GM21515 (cell line): ENCODE measurements at regions not wholly inside any gene's neighbourhood (a gene's known extent, or its start where the extent isn't known, plus 50 kb on each side); places are given as distances from the start of the nearest gene placed in this dataset.

Experiments used
- ATAC-seq: cut with Tn5 transposase; IDR thresholded peaks from one replicate; pipeline ENCODE4 v1.9.1; 2021; ENCODE audit not compliant: unreplicated experiment

GRCh38 chr6:81484251-81484650, 268.2 kb downstream of the TENT5A start:
- no peak for ATAC-seq

DNA sequence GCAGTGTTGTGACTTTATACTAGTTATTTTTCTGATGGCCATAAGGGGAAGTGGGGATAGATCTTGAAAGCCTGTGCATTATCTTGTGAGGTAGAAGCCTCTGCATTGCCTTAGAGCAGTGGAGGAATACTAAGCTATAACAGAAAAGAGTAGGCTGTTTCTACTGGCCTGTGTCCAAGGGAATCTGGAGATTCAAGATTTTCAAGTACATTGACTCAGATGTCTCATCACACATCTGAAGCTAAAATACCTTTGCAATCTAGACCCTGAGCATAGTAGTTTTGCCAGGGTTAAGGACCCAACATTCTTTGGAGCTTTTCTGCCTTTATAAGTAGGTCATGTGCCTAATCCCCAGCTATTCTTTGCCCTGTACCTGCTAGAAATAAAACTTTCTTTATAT, 272.3 kb downstream of the TENT5A start:
- no peak for ATAC-seq

GRCh38 chr6:81476881-81477280, 275.6 kb downstream of the TENT5A start:
- no peak for ATAC-seq

DNA sequence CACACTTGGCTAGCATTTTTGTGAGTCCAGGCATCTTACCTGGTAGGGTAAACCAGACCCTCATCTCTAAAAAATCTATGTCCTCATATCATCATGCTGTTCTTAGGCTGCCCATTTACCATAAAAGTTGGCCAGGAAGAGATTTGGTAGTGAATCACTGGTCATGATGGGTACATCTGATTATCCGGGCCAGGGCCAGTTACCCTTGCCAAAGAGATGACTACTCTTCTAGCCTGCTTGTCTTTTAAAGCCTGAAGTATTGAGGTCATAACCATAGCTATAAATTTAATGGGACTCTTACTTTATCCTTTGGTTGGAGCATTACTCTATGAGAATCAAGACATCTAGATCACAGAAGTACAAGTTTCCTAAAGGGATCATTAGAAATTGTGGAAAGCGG, 276.8 kb downstream of the TENT5A start:
- no peak for ATAC-seq

- no peak for ATAC-seq
Observed at GRCh38 chr6:81465859-81466258, 286.6 kb downstream of the TENT5A start.

- no peak for ATAC-seq
Observed at GRCh38 chr6:81456416-81456815, 296.1 kb downstream of the TENT5A start.

- no peak for ATAC-seq
Observed at GRCh38 chr6:81455641-81456040, 296.8 kb downstream of the TENT5A start.

GRCh38 chr6:81451787-81452186, 300.7 kb downstream of the TENT5A start:
- no peak for ATAC-seq

- ATAC-seq: no peak
Observed at GRCh38 chr6:81450180-81450579, 302.3 kb downstream of the TENT5A start.

GRCh38 chr6:81446509-81446908, 306.0 kb downstream of the TENT5A start:
- no peak for ATAC-seq

- no peak for ATAC-seq
Observed at GRCh38 chr6:81439417-81439816, 313.1 kb downstream of the TENT5A start.

GRCh38 chr6:81436990-81437389, 315.5 kb downstream of the TENT5A start:
- no peak for ATAC-seq

DNA sequence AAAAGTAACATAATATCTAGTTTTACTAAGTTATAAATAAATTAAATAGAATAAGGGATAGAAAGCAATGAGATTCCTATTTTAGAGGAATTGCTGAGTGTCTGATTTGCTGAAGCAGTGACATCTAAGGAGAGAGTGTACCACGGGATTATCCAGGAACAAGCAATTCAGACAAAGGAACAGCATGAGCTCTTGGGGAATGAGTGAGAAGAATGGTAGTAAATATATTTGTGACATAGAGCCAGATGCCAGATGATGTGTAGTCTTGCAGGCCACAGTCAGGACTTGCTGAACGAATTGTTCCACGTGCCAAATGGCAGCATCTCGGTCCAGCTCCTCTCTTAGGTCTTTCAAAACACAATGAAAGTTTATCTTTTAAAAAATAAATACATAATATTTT, 339.2 kb downstream of the TENT5A start:
- ATAC-seq: no peak

- ATAC-seq: no peak
Observed at GRCh38 chr6:81401970-81402690, 350.4 kb downstream of the TENT5A start.

DNA sequence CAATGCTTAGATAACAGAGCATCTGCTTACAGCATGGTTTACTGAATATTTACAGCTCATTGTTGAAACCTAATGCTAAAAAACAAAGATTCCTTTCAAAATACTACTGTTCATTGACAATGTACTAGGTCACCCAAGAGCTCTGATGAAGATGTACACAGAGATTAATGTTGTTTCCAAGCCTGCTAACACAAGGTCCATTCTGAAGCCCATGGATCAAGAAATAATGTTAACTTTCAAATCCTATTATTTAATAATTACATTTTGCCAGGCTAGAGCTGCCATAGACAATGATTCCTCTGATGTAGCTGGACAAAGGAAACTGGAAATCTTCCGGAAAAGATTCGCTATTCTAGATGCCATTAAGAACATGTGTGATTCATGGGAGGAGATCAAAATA, 355.6 kb downstream of the TENT5A start:
- no peak for ATAC-seq

GRCh38 chr6:81387163-81387562, 365.3 kb downstream of the TENT5A start:
- no peak for ATAC-seq

DNA sequence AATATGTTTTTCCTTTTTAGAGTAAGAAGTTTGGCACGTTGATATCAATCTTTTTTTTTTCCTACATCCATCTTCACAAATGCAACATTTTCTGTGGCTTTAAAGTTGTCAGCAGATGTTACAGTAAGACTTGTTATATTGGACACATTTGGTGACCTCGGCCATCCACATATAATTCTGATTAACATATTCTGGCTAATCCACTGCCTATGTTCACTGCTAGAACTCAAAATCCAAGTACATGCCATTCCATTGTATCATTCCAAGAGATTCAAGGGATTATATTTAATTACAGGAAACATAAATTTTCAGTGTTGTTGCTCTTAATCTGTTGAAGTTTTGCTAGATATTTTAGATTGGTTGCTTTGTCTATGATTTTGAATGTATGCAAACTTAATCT, 367.6 kb downstream of the TENT5A start:
- no peak for ATAC-seq

- no peak for ATAC-seq
Observed at GRCh38 chr6:81383472-81383871, 369.0 kb downstream of the TENT5A start.

DNA sequence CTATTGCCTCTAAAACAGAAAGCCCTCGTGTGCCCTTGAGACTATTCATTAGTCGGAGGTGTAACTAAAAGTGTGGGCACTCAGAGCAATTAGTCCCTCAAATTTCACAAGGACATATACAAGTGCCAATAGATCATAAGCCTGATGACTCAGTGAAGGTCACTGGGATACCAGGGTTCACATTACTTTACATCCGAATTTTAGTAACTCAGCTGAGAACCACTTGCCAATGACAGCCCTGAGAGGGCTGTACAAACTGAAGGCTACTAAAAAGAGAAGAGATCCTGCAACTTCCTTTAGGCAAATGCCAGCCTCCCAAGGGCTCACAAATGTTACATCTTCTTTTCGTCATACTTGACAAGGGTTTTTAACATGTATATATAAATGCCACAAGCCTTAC, 369.6 kb downstream of the TENT5A start:
- no peak for ATAC-seq

- no peak for ATAC-seq
Observed at GRCh38 chr6:81381382-81381916, 371.0 kb downstream of the TENT5A start.

DNA sequence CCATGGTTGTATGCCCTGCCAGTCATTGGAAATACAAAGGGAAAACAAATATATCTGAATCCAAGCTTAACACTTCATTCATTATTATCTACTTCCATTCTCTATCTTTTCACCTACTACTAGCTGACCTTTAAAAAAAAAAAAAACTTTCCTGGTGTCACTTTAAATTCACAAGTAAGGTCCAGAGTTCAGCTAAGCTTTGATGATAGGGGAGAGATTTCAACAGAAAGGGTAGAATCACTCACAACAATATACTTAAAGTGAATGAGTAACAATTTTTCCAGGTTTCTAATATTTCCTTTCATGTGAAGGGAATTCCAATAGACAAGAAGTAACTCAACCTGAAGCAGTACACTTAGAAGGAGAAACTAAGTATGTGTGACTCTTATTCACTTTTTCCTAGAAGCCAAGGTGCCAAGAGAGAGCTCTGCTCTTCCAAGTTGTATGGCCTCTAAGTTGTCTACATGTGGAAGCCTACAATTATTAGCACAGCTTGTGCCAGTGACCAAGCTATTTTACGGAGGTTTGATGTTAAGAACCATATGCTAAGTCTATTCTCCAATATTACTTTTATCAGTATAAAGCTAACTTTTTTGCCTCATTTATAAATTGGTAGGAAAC, 371.7 kb downstream of the TENT5A start:
- no peak for ATAC-seq

- no peak for ATAC-seq
Observed at GRCh38 chr6:81376745-81377144, 375.7 kb downstream of the TENT5A start.

- no peak for ATAC-seq
Observed at GRCh38 chr6:81373414-81373813, 379.1 kb downstream of the TENT5A start.
